ENCODE measurements at regions not wholly inside any gene's neighbourhood (a gene's known extent, or its start where the extent isn't known, plus 50 kb on each side); places are given as distances from the start of the nearest gene placed in this dataset.

GRCh38 chr7:12490940-12491339 is 79.6 kb upstream of the SCIN start:
- no peak for TF ChIP-seq CTCF (IDR thresholded peaks at IDR 0.05; ENCODE audit: unreplicated experiment)
- no peaks in the 10 kb centered on the region for H3K9me3 Mint-ChIP-seq (ENCODE audit: low read depth, unreplicated experiment)
- no peak overlapping the region for H3K27ac Mint-ChIP-seq (ENCODE audit: unreplicated experiment)
- CTCF ChIA-PET, result interaction anchor here (0.6 to 2.3 kb wide), 7 partner anchors 32 to 102 kb away, joined by 3 to 66 read pairs (median 7); no protein-coding TSS in a partner anchor
- no peak overlapping the region for H3K4me3 Mint-ChIP-seq (ENCODE audit: low read depth, unreplicated experiment)
- no peak for DNase-seq
- H3K36me3 Mint-ChIP-seq (ENCODE audit: insufficient read depth, unreplicated experiment), result no peaks in the 10 kb centered on the region
- peaks cover 18% of the 10 kb centered on the region for H3K4me1 Mint-ChIP-seq (ENCODE audit: low read depth, unreplicated experiment)
- intact Hi-C loops (cut with micrococcal nuclease; ENCODE audit: unreplicated experiment), result loop anchor here (1.0 to 10.0 kb wide), 6 partner anchors 33 to 656 kb away; no protein-coding TSS in a partner anchor
- H3K27me3 Mint-ChIP-seq (ENCODE audit: unreplicated experiment), result no peaks in the 10 kb centered on the region
- BruUV-seq (replicated peaks), result no TSS peak

- CTCF ChIA-PET, result interaction anchor here (0.6 to 2.3 kb wide), 3 partner anchors 33 to 102 kb away, joined by 3 to 66 read pairs (median 12); no protein-coding TSS in a partner anchor
- no peak for TF ChIP-seq CTCF (IDR thresholded peaks at IDR 0.05; ENCODE audit: unreplicated experiment)
- no TSS peak for BruUV-seq (replicated peaks)
- no peak for DNase-seq
- Mint-ChIP-seq H3K4me3 (ENCODE audit: low read depth, unreplicated experiment) (no peak overlapping the region), H3K9me3 (ENCODE audit: low read depth, unreplicated experiment) (no peaks in the 10 kb centered on the region), H3K27me3 (ENCODE audit: unreplicated experiment) (no peaks in the 10 kb centered on the region), H3K36me3 (ENCODE audit: insufficient read depth, unreplicated experiment) (no peaks in the 10 kb centered on the region), H3K27ac (ENCODE audit: unreplicated experiment) (no peak overlapping the region), H3K4me1 (ENCODE audit: low read depth, unreplicated experiment) (peaks cover 18% of the 10 kb centered on the region)
- intact Hi-C loops (cut with micrococcal nuclease; ENCODE audit: unreplicated experiment), result loop anchor here (10.0 kb wide), 1 partner anchor 257 kb away; no protein-coding TSS in a partner anchor
Measured at GRCh38 chr7:12491526-12491925, 79.0 kb upstream of the SCIN start.

GRCh38 chr7:12493407-12493806 is 77.1 kb upstream of the SCIN start:
- BruUV-seq (replicated peaks), result no TSS peak
- CTCF ChIA-PET, result no interaction called here
- no peak for DNase-seq
- Mint-ChIP-seq H3K9me3 (ENCODE audit: low read depth, unreplicated experiment) (no peaks in the 10 kb centered on the region), H3K4me1 (ENCODE audit: low read depth, unreplicated experiment) (peaks cover 18% of the 10 kb centered on the region), H3K36me3 (ENCODE audit: insufficient read depth, unreplicated experiment) (peaks cover 10% of the 10 kb centered on the region), H3K27me3 (ENCODE audit: unreplicated experiment) (no peaks in the 10 kb centered on the region), H3K27ac (ENCODE audit: unreplicated experiment) (no peak overlapping the region), H3K4me3 (ENCODE audit: low read depth, unreplicated experiment) (no peak overlapping the region)
- intact Hi-C loops (cut with micrococcal nuclease; ENCODE audit: unreplicated experiment), result loop anchor here (10.0 kb wide), 1 partner anchor 259 kb away; no protein-coding TSS in a partner anchor
- no peak for TF ChIP-seq CTCF (IDR thresholded peaks at IDR 0.05; ENCODE audit: unreplicated experiment)

GRCh38 chr7:12493863-12494686 is 76.4 kb upstream of the SCIN start:
- CTCF ChIA-PET, result interaction anchor here (1.1 to 1.8 kb wide), 2 partner anchors 21 to 36 kb away, joined by 3 to 9 read pairs; no protein-coding TSS in a partner anchor
- H3K4me1 Mint-ChIP-seq (ENCODE audit: low read depth, unreplicated experiment), result peaks cover 18% of the 10 kb centered on the region
- intact Hi-C loops (cut with micrococcal nuclease; ENCODE audit: unreplicated experiment), result loop anchor here (10.0 kb wide), 1 partner anchor 259 kb away; no protein-coding TSS in a partner anchor
- no peak overlapping the region for H3K4me3 Mint-ChIP-seq (ENCODE audit: low read depth, unreplicated experiment)
- H3K27ac Mint-ChIP-seq (ENCODE audit: unreplicated experiment), result no peak overlapping the region
- H3K9me3 Mint-ChIP-seq (ENCODE audit: low read depth, unreplicated experiment), result peaks cover 1% of the 10 kb centered on the region
- peaks cover 10% of the 10 kb centered on the region for H3K36me3 Mint-ChIP-seq (ENCODE audit: insufficient read depth, unreplicated experiment)
- H3K27me3 Mint-ChIP-seq (ENCODE audit: unreplicated experiment), result no peaks in the 10 kb centered on the region
- no TSS peak for BruUV-seq (replicated peaks)
- DNase-seq, result no peak
- TF ChIP-seq CTCF (IDR thresholded peaks at IDR 0.05; ENCODE audit: unreplicated experiment), result no peak
